H7 (cell line): ENCODE measurements at regions not wholly inside any gene's neighbourhood (a gene's known extent, or its start where the extent isn't known, plus 50 kb on each side); places are given as distances from the start of the nearest gene placed in this dataset.

Experiments
- DNase-seq: peaks from one replicate; pipeline ENCODE4 v3.0.0; 2012
- H3K27me3 ChIP-seq: 2 replicates; pipeline ENCODE4 v1.6.0; 2011; ENCODE audit warnings: mild to moderate bottlenecking, low read length; ENCODE audit not compliant: control insufficient read depth, insufficient read depth
- H3K36me3 ChIP-seq: replicated peaks from 2 replicates; pipeline ENCODE4 v1.5.1; 2011; ENCODE audit warnings: low read length; ENCODE audit not compliant: control insufficient read depth, insufficient read depth
- H3K4me3 ChIP-seq: 2 replicates; pipeline ENCODE4 v1.5.1; 2011; ENCODE audit warnings: low read depth, mild to moderate bottlenecking, control low read depth, low read length, moderate library complexity; ENCODE audit not compliant: insufficient read depth

- no peaks in the 10 kb centered on the region for H3K27me3 ChIP-seq
- H3K36me3 ChIP-seq = no peaks in the 10 kb centered on the region
- no peak for DNase-seq
- no peak overlapping the region for H3K4me3 ChIP-seq
Measured at GRCh38 chr13:103758222-103758621, 692.0 kb upstream of the SLC10A2 start.

GRCh38 chr13:103757361-103757760 lies 691.1 kb upstream of the SLC10A2 start:
- Histone ChIP-seq H3K27me3 (no peaks in the 10 kb centered on the region), H3K36me3 (no peaks in the 10 kb centered on the region), H3K4me3 (no peak overlapping the region)
- DNase-seq = no peak

GRCh38 chr13:103754783-103755182 lies 688.6 kb upstream of the SLC10A2 start:
- DNase-seq = no peak
- H3K36me3 ChIP-seq = no peaks in the 10 kb centered on the region
- H3K27me3 ChIP-seq = no peaks in the 10 kb centered on the region
- H3K4me3 ChIP-seq = no peak overlapping the region

- H3K27me3 ChIP-seq = no peaks in the 10 kb centered on the region
- no peak for DNase-seq
- H3K36me3 ChIP-seq = no peaks in the 10 kb centered on the region
- no peak overlapping the region for H3K4me3 ChIP-seq
Measured at GRCh38 chr13:103734837-103735236, 668.6 kb upstream of the SLC10A2 start.

- H3K36me3 ChIP-seq = no peaks in the 10 kb centered on the region
- no peak for DNase-seq
- H3K27me3 ChIP-seq = no peaks in the 10 kb centered on the region
- no peak overlapping the region for H3K4me3 ChIP-seq
Measured at GRCh38 chr13:103731959-103732358, 665.7 kb upstream of the SLC10A2 start.

- Histone ChIP-seq H3K4me3 (no peak overlapping the region), H3K27me3 (no peaks in the 10 kb centered on the region), H3K36me3 (no peaks in the 10 kb centered on the region)
- no peak for DNase-seq
Measured at GRCh38 chr13:103730407-103730806, 664.2 kb upstream of the SLC10A2 start.

GRCh38 chr13:103726808-103727207 lies 660.6 kb upstream of the SLC10A2 start:
- no peaks in the 10 kb centered on the region for H3K36me3 ChIP-seq
- H3K27me3 ChIP-seq = no peaks in the 10 kb centered on the region
- DNase-seq = no peak
- no peak overlapping the region for H3K4me3 ChIP-seq

- DNase-seq = no peak
- H3K4me3 ChIP-seq = no peak overlapping the region
- H3K27me3 ChIP-seq = no peaks in the 10 kb centered on the region
- no peaks in the 10 kb centered on the region for H3K36me3 ChIP-seq
Measured at GRCh38 chr13:103716718-103717117, 650.5 kb upstream of the SLC10A2 start.

- DNase-seq = no peak
- Histone ChIP-seq H3K27me3 (no peaks in the 10 kb centered on the region), H3K36me3 (no peaks in the 10 kb centered on the region), H3K4me3 (no peak overlapping the region)
Measured at GRCh38 chr13:103715335-103715734, 649.1 kb upstream of the SLC10A2 start.

GRCh38 chr13:103703246-103703645 lies 637.0 kb upstream of the SLC10A2 start:
- no peak for DNase-seq
- no peaks in the 10 kb centered on the region for H3K27me3 ChIP-seq
- H3K4me3 ChIP-seq = no peak overlapping the region
- H3K36me3 ChIP-seq = no peaks in the 10 kb centered on the region

- Histone ChIP-seq H3K36me3 (no peaks in the 10 kb centered on the region), H3K27me3 (no peaks in the 10 kb centered on the region), H3K4me3 (no peak overlapping the region)
- DNase-seq = no peak
Measured at GRCh38 chr13:103698000-103698399, 631.8 kb upstream of the SLC10A2 start.

- Histone ChIP-seq H3K36me3 (no peaks in the 10 kb centered on the region), H3K4me3 (no peak overlapping the region), H3K27me3 (no peaks in the 10 kb centered on the region)
- no peak for DNase-seq
Measured at GRCh38 chr13:103695320-103695719, 629.1 kb upstream of the SLC10A2 start.

GRCh38 chr13:103694471-103694870 lies 628.3 kb upstream of the SLC10A2 start:
- Histone ChIP-seq H3K36me3 (no peaks in the 10 kb centered on the region), H3K4me3 (no peak overlapping the region), H3K27me3 (no peaks in the 10 kb centered on the region)
- peak; percentile 16 for DNase-seq

- peak; percentile 45 for DNase-seq
- Histone ChIP-seq H3K27me3 (no peaks in the 10 kb centered on the region), H3K36me3 (no peaks in the 10 kb centered on the region), H3K4me3 (no peak overlapping the region)
Measured at GRCh38 chr13:103694033-103694432, 627.8 kb upstream of the SLC10A2 start.

- Histone ChIP-seq H3K36me3 (no peaks in the 10 kb centered on the region), H3K4me3 (no peak overlapping the region), H3K27me3 (no peaks in the 10 kb centered on the region)
- DNase-seq = no peak
Measured at GRCh38 chr13:103692442-103692841, 626.2 kb upstream of the SLC10A2 start.

GRCh38 chr13:103676329-103676728 lies 610.1 kb upstream of the SLC10A2 start:
- no peak for DNase-seq
- no peak overlapping the region for H3K4me3 ChIP-seq
- no peaks in the 10 kb centered on the region for H3K27me3 ChIP-seq
- H3K36me3 ChIP-seq = no peaks in the 10 kb centered on the region
